Eye (tissue), 1 donor: ENCODE measurements at regions not wholly inside any gene's neighbourhood (a gene's known extent, or its start where the extent isn't known, plus 50 kb on each side); places are given as distances from the start of the nearest gene placed in this dataset.
"Not testable (repeated sequence)": the region's sequence is repeated elsewhere in the genome, so short reads cannot be mapped to it uniquely, and the experiment has no call there.

Experiments used
- DNase-seq: peaks from one replicate; pipeline ENCODE4 v3.0.0-alpha.2; 2015

GRCh38 chr11:37484298-37484697 is 886.3 kb upstream of the RAG2 start:
- DNase-seq, result no peak

- DNase-seq, result no peak
These were observed 885.7 kb upstream of the RAG2 start for GRCh38 chr11:37483761-37484160.

- no peak for DNase-seq
These were observed 876.9 kb upstream of the RAG2 start for GRCh38 chr11:37474889-37475288.

- DNase-seq, result no peak
These were observed 870.3 kb upstream of the RAG2 start for GRCh38 chr11:37468344-37468743.

GRCh38 chr11:37465221-37465620 is 867.2 kb upstream of the RAG2 start:
- no peak for DNase-seq

GRCh38 chr11:37459456-37459855 is 861.4 kb upstream of the RAG2 start:
- DNase-seq, result no peak

GRCh38 chr11:37456746-37457145 is 858.7 kb upstream of the RAG2 start:
- DNase-seq, result no peak

- peak; percentile 30 for DNase-seq
These were observed 853.9 kb upstream of the RAG2 start for GRCh38 chr11:37451903-37452302.

- DNase-seq, result no peak
These were observed 852.6 kb upstream of the RAG2 start for GRCh38 chr11:37450613-37451012.

- DNase-seq, result peak; percentile 70
These were observed 851.1 kb upstream of the RAG2 start for GRCh38 chr11:37449146-37449545.

- peak; percentile 20 for DNase-seq
These were observed 844.5 kb upstream of the RAG2 start for GRCh38 chr11:37442576-37442975.

- not testable (repeated sequence) for DNase-seq
These were observed 833.7 kb upstream of the RAG2 start for GRCh38 chr11:37431633-37432230.

- not testable (repeated sequence) for DNase-seq
These were observed 833.1 kb upstream of the RAG2 start for GRCh38 chr11:37430966-37431632.

GRCh38 chr11:37422511-37422910 is 824.5 kb upstream of the RAG2 start:
- DNase-seq, result no peak

- DNase-seq, result no peak
These were observed 813.3 kb upstream of the RAG2 start for GRCh38 chr11:37411289-37411688.

- no peak for DNase-seq
These were observed 811.1 kb upstream of the RAG2 start for GRCh38 chr11:37409124-37409523.

- DNase-seq, result no peak
These were observed 809.4 kb upstream of the RAG2 start for GRCh38 chr11:37407461-37407860.

- no peak for DNase-seq
These were observed 808.6 kb upstream of the RAG2 start for GRCh38 chr11:37406651-37407050.

- no peak for DNase-seq
These were observed 806.2 kb upstream of the RAG2 start for GRCh38 chr11:37404231-37404630.

GRCh38 chr11:37402663-37403062 is 804.6 kb upstream of the RAG2 start:
- no peak for DNase-seq

- DNase-seq, result peak; percentile 5
These were observed 796.3 kb upstream of the RAG2 start for GRCh38 chr11:37394236-37394870.

GRCh38 chr11:37391615-37392014 is 793.6 kb upstream of the RAG2 start:
- no peak for DNase-seq

- no peak for DNase-seq
These were observed 792.6 kb upstream of the RAG2 start for GRCh38 chr11:37390576-37391083.

- no peak for DNase-seq
These were observed 780.9 kb upstream of the RAG2 start for GRCh38 chr11:37378958-37379357.
